Neuronal stem cell (in vitro differentiated cells): ENCODE measurements at regions not wholly inside any gene's neighbourhood (a gene's known extent, or its start where the extent isn't known, plus 50 kb on each side); places are given as distances from the start of the nearest gene placed in this dataset.

Source experiments
- DNase-seq: peaks from one replicate; pipeline ENCODE4 v3.0.0-alpha.2; 2013; ENCODE audit warnings: low spot score
- H2AFZ ChIP-seq: one replicate; pipeline ENCODE4 v1.6.1; 2013; ENCODE audit warnings: mild to moderate bottlenecking, low read length, inconsistent platforms
- H2AK5ac ChIP-seq: 2 replicates; pipeline ENCODE4 v1.6.1; 2013; ENCODE audit warnings: low read depth, mild to moderate bottlenecking, inconsistent platforms, low read length, moderate library complexity, mixed read lengths
- H2BK120ac ChIP-seq: 2 replicates; pipeline ENCODE4 v1.6.1; 2013; ENCODE audit warnings: low read depth, mild to moderate bottlenecking, inconsistent platforms, low read length, moderate library complexity, mixed read lengths
- H2BK12ac ChIP-seq: one replicate; pipeline ENCODE4 v1.6.1; 2013; ENCODE audit warnings: low read length, inconsistent platforms
- H2BK15ac ChIP-seq: 2 replicates; pipeline ENCODE4 v1.6.1; 2013; ENCODE audit warnings: mild to moderate bottlenecking, low read length, inconsistent platforms, mixed read lengths
- H2BK5ac ChIP-seq: one replicate; pipeline ENCODE4 v1.6.1; 2013; ENCODE audit warnings: inconsistent platforms, mild to moderate bottlenecking, low read length, moderate library complexity
- H3K14ac ChIP-seq: one replicate; pipeline ENCODE4 v1.6.1; 2013; ENCODE audit warnings: low read length, inconsistent platforms
- H3K18ac ChIP-seq: 2 replicates; pipeline ENCODE4 v1.6.1; 2013; ENCODE audit warnings: low read length, inconsistent platforms
- H3K23ac ChIP-seq: 2 replicates; pipeline ENCODE4 v1.6.1; 2013; ENCODE audit warnings: low read depth, mild to moderate bottlenecking, mixed read lengths, low read length, inconsistent platforms; ENCODE audit not compliant: poor library complexity
- H3K27ac ChIP-seq: replicated peaks from 3 replicates; pipeline ENCODE4 v1.5.1; 2013; ENCODE audit warnings: low read length, inconsistent platforms
- H3K27me3 ChIP-seq, 3 experiments: 2 replicates each; pipeline ENCODE4 v1.6.1; 2013; ENCODE audit warnings: low read length in 3 of 3, mild to moderate bottlenecking in 2 of 3, inconsistent platforms in 1 of 3, low read depth in 1 of 3, mixed read lengths in 1 of 3, moderate library complexity in 1 of 3; ENCODE audit not compliant: control insufficient read depth in 3 of 3, insufficient read depth in 3 of 3
- H3K36me3 ChIP-seq, 2 donors: replicated peaks in 1 of 2; 2 replicates each; pipeline ENCODE4 v1.6.1; 2013; ENCODE audit warnings: low read length in 2 of 2; ENCODE audit not compliant: control insufficient read depth in 2 of 2, insufficient read depth in 2 of 2
- H3K4ac ChIP-seq: 2 replicates; pipeline ENCODE4 v1.6.1; 2013; ENCODE audit warnings: inconsistent platforms, mild to moderate bottlenecking, low read length, moderate library complexity
- H3K4me1 ChIP-seq, 2 donors: 1 replicate in 1 of 2; 2 replicates in 1 of 2; pipeline ENCODE4 v1.6.1; 2013; ENCODE audit warnings: low read length in 2 of 2, low read depth in 1 of 2; ENCODE audit not compliant: control insufficient read depth in 2 of 2, insufficient read depth in 1 of 2
- H3K4me2 ChIP-seq: one replicate; pipeline ENCODE4 v1.6.1; 2013; ENCODE audit warnings: mild to moderate bottlenecking, low read length, inconsistent platforms; ENCODE audit not compliant: insufficient read depth, poor library complexity, severe bottlenecking
- H3K4me3 ChIP-seq, 2 donors: 2 replicates each; pipeline ENCODE4 v1.5.1; 2013; ENCODE audit warnings: low read length in 2 of 2, mild to moderate bottlenecking in 2 of 2, inconsistent platforms in 1 of 2, moderate library complexity in 1 of 2
- H3K79me1 ChIP-seq: one replicate; pipeline ENCODE4 v1.6.1; 2013; ENCODE audit warnings: low read depth, mild to moderate bottlenecking, inconsistent platforms, low read length, moderate library complexity
- H3K9ac ChIP-seq: one replicate; pipeline ENCODE4 v1.6.1; 2013; ENCODE audit warnings: mild to moderate bottlenecking, low read depth, low read length, inconsistent platforms; ENCODE audit not compliant: poor library complexity
- H3K9me3 ChIP-seq, 2 donors: replicated peaks in 1 of 2; 2 replicates each; pipeline versions ENCODE3 to v1.6.1; 2013; ENCODE audit warnings: low read length in 2 of 2, mild to moderate bottlenecking in 2 of 2, inconsistent platforms in 1 of 2, low read depth in 1 of 2, mixed read lengths in 1 of 2, moderate library complexity in 1 of 2; ENCODE audit not compliant: control insufficient read depth in 2 of 2, insufficient read depth in 1 of 2
- H4K8ac ChIP-seq: one replicate; pipeline ENCODE4 v1.6.1; 2013; ENCODE audit warnings: low read depth, mild to moderate bottlenecking, inconsistent platforms, low read length, moderate library complexity
- H4K91ac ChIP-seq: one replicate; pipeline ENCODE4 v1.6.1; 2013; ENCODE audit warnings: low read length, low read depth, mild to moderate bottlenecking, inconsistent platforms; ENCODE audit not compliant: poor library complexity
- WGBS, 2 donors: extraction: QIAGEN DNeasy Blood & Tissue Kit; methylation state at CpG; one replicate each; pipeline ENCODE4 v1.1.7; 2013; ENCODE audit warnings: missing lambda C conversion rate in 2 of 2, mixed read lengths in 1 of 2; ENCODE audit not compliant: insufficient read length in 2 of 2, insufficient replicate concordance in 1 of 2; ENCODE audit errors: extremely low coverage in 2 of 2; 5-methylcytosine and 5-hydroxymethylcytosine counted together

DNA sequence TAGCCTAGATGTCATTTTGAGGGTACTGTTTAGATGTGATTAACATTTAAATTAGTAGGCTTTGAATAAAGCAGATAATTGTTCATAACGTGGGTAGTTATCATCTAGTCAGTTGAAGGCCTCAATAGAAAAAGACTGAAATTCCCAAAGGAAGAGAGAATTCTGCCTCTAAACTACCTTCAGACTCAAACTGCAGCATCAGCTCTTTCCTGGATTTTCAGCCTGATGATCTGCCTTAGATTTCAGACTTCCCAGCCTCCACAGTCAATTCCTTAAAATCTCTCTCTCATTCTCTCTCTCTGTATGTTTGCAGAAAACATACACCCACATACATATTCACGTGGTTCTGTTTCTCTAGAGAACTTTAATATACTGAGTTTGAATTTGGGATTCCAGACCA is 58.0 kb upstream of the MBNL1 start:
- Histone ChIP-seq H4K91ac (no peak overlapping the region), H3K23ac (no peak overlapping the region), H3K9me3 (no peaks in the 10 kb centered on the region), H3K4me3 (no peak overlapping the region), H3K79me1 (no peaks in the 10 kb centered on the region), H3K4ac (no peak overlapping the region), H3K4me1 (no peaks in the 10 kb centered on the region), H3K14ac (no peak overlapping the region), H3K27ac (no peak overlapping the region), H3K18ac (no peak overlapping the region), H2AFZ (no peak overlapping the region), H3K36me3 (no peaks in the 10 kb centered on the region), H3K9ac (no peak overlapping the region), H2BK5ac (no peak overlapping the region), H2AK5ac (no peak overlapping the region), H3K27me3 (no peaks in the 10 kb centered on the region), H2BK120ac (no peak overlapping the region), H2BK15ac (no peak overlapping the region), H2BK12ac (no peak overlapping the region), H3K4me2 (no peak overlapping the region), H4K8ac (no peak overlapping the region)
- no CpG with 5 or more reads among the region's 2 CpGs for WGBS, 2 donors
- DNase-seq = no peak

DNA sequence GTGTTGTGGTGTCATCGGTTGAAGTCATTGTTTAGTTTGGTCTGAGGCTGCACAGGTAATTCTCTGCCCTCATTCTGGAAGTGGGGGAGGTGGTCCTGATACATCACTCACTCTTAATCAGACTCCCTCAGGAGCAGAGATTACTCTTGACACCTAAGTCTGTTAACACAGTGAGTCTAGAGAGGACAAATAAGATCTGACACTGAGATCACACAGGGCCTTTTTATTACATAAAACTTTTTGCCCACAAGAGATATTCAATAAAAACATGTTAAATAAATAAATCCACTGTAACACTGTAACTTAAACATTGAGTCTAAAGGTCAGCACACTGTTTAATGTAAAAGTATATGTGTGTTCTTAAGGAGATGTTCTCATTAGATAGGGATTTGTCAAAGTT is 57.1 kb upstream of the MBNL1 start:
- H3K14ac ChIP-seq = no peak overlapping the region
- H3K79me1 ChIP-seq = no peaks in the 10 kb centered on the region
- WGBS, 2 donors = no CpG with 5 or more reads among the region's 1 CpG
- H2BK12ac ChIP-seq = no peak overlapping the region
- no peaks in the 10 kb centered on the region for H3K36me3 ChIP-seq
- H3K4me1 ChIP-seq = no peaks in the 10 kb centered on the region
- no peak overlapping the region for H4K8ac ChIP-seq
- H3K23ac ChIP-seq = no peak overlapping the region
- H2BK5ac ChIP-seq = no peak overlapping the region
- no peak overlapping the region for H3K18ac ChIP-seq
- no peak overlapping the region for H4K91ac ChIP-seq
- H3K4me2 ChIP-seq = no peak overlapping the region
- no peak overlapping the region for H3K4me3 ChIP-seq
- H2AK5ac ChIP-seq = no peak overlapping the region
- no peaks in the 10 kb centered on the region for H3K9me3 ChIP-seq
- H2BK15ac ChIP-seq = no peak overlapping the region
- H3K4ac ChIP-seq = no peak overlapping the region
- H2BK120ac ChIP-seq = no peak overlapping the region
- H2AFZ ChIP-seq = no peak overlapping the region
- no peak overlapping the region for H3K9ac ChIP-seq
- no peak overlapping the region for H3K27ac ChIP-seq
- no peaks in the 10 kb centered on the region for H3K27me3 ChIP-seq
- DNase-seq = no peak

DNA sequence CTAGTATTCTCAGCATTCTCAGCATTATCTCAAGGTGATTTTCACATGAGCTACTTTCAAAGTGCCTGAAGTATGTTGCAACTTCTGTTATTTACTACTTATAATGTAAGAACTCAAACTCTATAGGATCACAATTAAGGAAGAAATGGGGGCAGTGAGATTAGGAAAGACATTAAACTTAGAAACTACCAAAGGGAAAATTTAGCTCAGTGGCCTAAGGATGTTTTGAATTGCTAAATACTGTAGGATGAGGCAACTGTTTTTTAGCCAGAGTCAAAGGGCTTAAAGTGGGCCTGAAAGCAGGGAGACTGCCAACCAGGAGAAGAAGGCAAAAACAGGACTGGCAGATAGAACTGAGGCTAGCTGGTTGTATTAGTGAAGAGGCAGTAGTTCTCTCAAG is 55.5 kb upstream of the MBNL1 start:
- Histone ChIP-seq H2BK5ac (no peak overlapping the region), H4K91ac (no peak overlapping the region), H2AK5ac (no peak overlapping the region), H3K27me3 (no peaks in the 10 kb centered on the region), H3K9me3 (no peaks in the 10 kb centered on the region), H2BK120ac (no peak overlapping the region), H4K8ac (no peak overlapping the region), H3K23ac (no peak overlapping the region), H3K4me2 (no peak overlapping the region), H3K14ac (no peak overlapping the region), H3K4me1 (no peaks in the 10 kb centered on the region), H3K9ac (no peak overlapping the region), H3K27ac (no peak overlapping the region), H3K4me3 (no peak overlapping the region), H2AFZ (peak overlapping the region; percentile 50), H3K79me1 (no peaks in the 10 kb centered on the region), H3K4ac (no peak overlapping the region), H2BK15ac (no peak overlapping the region), H3K36me3 (no peaks in the 10 kb centered on the region), H2BK12ac (no peak overlapping the region), H3K18ac (no peak overlapping the region)
- no peak for DNase-seq

DNA sequence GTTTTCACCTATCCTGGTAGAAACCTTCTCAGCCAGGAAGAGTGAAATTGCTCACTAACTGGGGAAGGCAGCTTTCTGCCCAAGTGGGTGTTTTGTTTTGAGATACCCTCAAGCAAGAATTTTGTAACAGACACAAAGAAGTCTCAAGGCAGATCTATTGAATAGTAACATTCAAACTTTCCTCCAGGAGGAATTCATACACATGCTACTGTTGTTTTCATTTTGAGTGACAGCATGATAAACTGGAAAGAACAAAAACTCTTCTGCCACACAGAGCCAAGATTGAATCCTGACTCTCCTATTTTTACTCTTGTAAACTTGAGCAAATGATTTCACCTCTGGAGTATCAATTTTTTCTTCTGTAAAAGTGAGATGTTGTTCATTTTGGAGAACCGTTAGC is 54.8 kb upstream of the MBNL1 start:
- no peak overlapping the region for H3K14ac ChIP-seq
- WGBS, 2 donors = no CpG with 5 or more reads among the region's 1 CpG
- no peak overlapping the region for H3K4me3 ChIP-seq
- no peak overlapping the region for H2AFZ ChIP-seq
- no peak overlapping the region for H3K18ac ChIP-seq
- H2BK5ac ChIP-seq = no peak overlapping the region
- H3K9me3 ChIP-seq = no peaks in the 10 kb centered on the region
- no peaks in the 10 kb centered on the region for H3K4me1 ChIP-seq
- H4K91ac ChIP-seq = no peak overlapping the region
- no peak overlapping the region for H3K4me2 ChIP-seq
- no peak overlapping the region for H2BK12ac ChIP-seq
- no peak overlapping the region for H3K23ac ChIP-seq
- no peaks in the 10 kb centered on the region for H3K79me1 ChIP-seq
- no peaks in the 10 kb centered on the region for H3K36me3 ChIP-seq
- DNase-seq = no peak
- H4K8ac ChIP-seq = no peak overlapping the region
- H2BK120ac ChIP-seq = no peak overlapping the region
- H3K27ac ChIP-seq = no peak overlapping the region
- no peak overlapping the region for H2BK15ac ChIP-seq
- H3K27me3 ChIP-seq = no peaks in the 10 kb centered on the region
- no peak overlapping the region for H2AK5ac ChIP-seq
- H3K4ac ChIP-seq = no peak overlapping the region
- no peak overlapping the region for H3K9ac ChIP-seq
